Erythroblast (primary cell): ENCODE measurements at regions not wholly inside any gene's neighbourhood (a gene's known extent, or its start where the extent isn't known, plus 50 kb on each side); places are given as distances from the start of the nearest gene placed in this dataset.

Source experiments
- GATA1 ChIP-seq: IDR thresholded peaks from 2 replicates; pipeline ENCODE4 v1.6.1; 2011; ENCODE audit warnings: low read depth, mild to moderate bottlenecking, control low read depth, low read length, moderate library complexity
- POLR2A ChIP-seq: IDR thresholded peaks from 2 replicates; pipeline ENCODE4 v1.6.1; 2011; ENCODE audit warnings: mild to moderate bottlenecking, low read length

DNA sequence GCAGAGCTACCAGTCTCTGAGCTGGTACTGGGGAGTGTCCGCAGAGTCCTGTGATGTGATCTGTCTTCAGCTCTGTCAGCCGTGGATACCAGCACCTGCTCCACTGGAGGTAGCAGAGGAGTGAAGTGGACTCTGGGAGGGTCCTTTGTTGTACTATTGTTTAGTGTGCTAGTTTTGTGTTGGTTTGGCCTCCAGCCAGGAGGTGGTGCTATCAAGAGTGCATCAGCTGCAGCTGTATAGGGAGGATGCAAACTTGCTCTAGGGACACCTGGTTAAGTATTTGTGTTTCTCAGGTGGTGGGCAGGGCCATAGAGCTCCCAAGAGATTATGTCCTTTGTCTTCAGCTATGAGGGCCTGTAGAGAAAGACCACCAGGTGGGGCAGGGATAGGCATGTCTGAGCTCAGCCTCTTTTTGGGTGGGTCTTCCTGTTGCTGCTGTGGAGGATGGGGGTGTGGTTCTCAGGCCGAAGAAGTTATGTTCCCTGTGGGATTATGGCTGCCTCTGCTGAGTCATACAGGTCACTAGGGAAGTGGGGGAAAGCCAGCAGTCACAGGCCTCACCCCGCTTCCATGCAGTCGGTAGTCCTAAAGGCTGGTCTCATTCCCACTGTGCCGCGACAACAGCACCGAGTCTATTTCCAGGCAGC is 443.2 kb upstream of the TBL1XR1 start:
- TF ChIP-seq POLR2A (no peak), GATA1 (no peak)
